ENCODE measurements at regions not wholly inside any gene's neighbourhood (a gene's known extent, or its start where the extent isn't known, plus 50 kb on each side); places are given as distances from the start of the nearest gene placed in this dataset.

DNA sequence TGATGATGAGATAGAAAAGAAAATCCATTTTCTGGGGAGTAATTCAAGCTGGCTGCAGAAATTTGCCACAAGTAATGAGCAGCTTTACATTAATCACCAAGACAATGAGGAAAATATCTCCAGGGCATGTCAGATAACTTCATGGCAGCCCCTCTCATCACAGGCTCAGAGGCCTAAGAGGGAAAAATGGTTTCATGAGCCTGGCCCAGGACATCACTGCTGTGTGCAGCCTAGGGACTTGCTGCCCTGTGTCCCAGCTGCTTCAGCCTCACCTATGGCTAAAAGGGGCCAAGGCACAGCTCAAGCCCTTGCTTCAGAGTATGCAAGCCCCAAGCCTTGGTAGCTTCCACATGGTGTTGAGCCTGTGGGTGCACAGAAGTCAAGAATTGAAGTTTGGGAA lies 161.7 kb downstream of the OPA1 start:
- H3K9me3 ChIP-seq (ENCODE audit: control insufficient read depth, low read length), result no peaks in the 10 kb centered on the region
- H3K4me1 ChIP-seq (ENCODE audit: control insufficient read depth, insufficient read depth, low read length), result no peaks in the 10 kb centered on the region
- H3K36me3 ChIP-seq (ENCODE audit: control insufficient read depth, insufficient read depth, low read length), result no peaks in the 10 kb centered on the region
- no peak overlapping the region for H3K4me3 ChIP-seq (ENCODE audit: low read length)
- H3K27me3 ChIP-seq (ENCODE audit: control insufficient read depth, insufficient read depth, low read length), result no peaks in the 10 kb centered on the region
- no peak overlapping the region for H3K9ac ChIP-seq (ENCODE audit: low read length)

DNA sequence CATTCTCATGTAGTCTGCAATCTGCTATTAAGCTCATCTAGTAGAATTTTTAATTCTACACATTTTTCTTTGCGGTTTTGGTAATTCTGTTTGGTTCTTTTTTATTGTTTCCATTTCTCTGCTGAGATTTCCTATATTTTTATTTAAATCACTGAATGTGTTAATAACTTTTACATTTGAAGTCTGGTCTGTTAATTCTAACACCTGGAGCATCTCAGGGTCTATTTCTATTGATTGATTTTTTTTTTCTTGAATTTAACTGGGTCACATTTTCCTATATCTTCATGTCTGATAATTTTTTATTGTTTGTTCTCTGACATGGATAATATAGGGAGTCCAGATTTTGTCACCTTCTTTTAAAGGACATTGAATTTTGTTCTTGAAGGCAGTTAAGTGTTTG lies 163.5 kb downstream of the OPA1 start:
- Histone ChIP-seq H3K27me3 (ENCODE audit: control insufficient read depth, insufficient read depth, low read length) (no peaks in the 10 kb centered on the region), H3K4me3 (ENCODE audit: low read length) (no peak overlapping the region), H3K36me3 (ENCODE audit: control insufficient read depth, insufficient read depth, low read length) (no peaks in the 10 kb centered on the region), H3K4me1 (ENCODE audit: control insufficient read depth, insufficient read depth, low read length) (no peaks in the 10 kb centered on the region), H3K9me3 (ENCODE audit: control insufficient read depth, low read length) (no peaks in the 10 kb centered on the region), H3K9ac (ENCODE audit: low read length) (no peak overlapping the region)

DNA sequence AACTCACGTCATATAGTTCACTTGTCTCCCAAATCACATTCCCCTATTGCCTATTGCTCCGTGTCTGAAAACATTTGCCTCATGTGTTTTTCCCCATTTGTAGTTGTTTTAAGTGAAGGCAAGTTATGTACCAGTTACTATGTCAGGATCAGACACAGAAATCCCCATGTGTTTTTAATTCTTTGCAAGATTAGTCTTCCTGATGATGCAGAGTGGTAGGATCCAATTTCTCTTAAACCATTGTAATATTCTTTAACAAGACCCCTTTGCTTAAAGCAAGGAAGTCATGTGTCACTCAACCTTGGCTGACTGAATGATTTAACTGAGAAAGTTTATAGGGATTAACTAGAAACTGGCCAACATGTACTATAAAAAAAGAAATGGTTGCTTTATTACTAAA lies 164.4 kb downstream of the OPA1 start:
- H3K36me3 ChIP-seq (ENCODE audit: control insufficient read depth, insufficient read depth, low read length), result no peaks in the 10 kb centered on the region
- no peaks in the 10 kb centered on the region for H3K27me3 ChIP-seq (ENCODE audit: control insufficient read depth, insufficient read depth, low read length)
- H3K9me3 ChIP-seq (ENCODE audit: control insufficient read depth, low read length), result no peaks in the 10 kb centered on the region
- no peak overlapping the region for H3K9ac ChIP-seq (ENCODE audit: low read length)
- H3K4me3 ChIP-seq (ENCODE audit: low read length), result no peak overlapping the region
- H3K4me1 ChIP-seq (ENCODE audit: control insufficient read depth, insufficient read depth, low read length), result no peaks in the 10 kb centered on the region

DNA sequence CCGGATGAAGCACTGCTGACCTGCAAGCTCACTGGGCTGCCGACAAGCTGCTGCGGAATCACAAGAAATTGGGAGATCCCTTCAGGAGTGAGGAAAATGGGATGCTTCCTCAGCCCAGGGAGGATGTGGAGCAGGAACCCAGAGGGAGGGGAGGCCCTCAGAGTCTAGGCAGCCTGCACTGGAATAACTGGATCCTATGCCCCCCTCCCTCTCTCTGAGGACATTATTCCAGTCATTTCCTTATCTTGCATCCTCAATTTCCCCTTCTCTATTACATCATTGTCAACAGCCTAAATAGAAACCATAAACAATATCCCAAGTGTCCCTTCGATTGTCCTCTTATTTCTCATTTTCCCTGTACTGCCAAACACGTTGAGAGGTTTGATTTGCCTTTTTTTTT lies 169.0 kb downstream of the OPA1 start:
- no peaks in the 10 kb centered on the region for H3K9me3 ChIP-seq (ENCODE audit: control insufficient read depth, low read length)
- H3K36me3 ChIP-seq (ENCODE audit: control insufficient read depth, insufficient read depth, low read length), result no peaks in the 10 kb centered on the region
- H3K4me1 ChIP-seq (ENCODE audit: control insufficient read depth, insufficient read depth, low read length), result no peaks in the 10 kb centered on the region
- H3K4me3 ChIP-seq (ENCODE audit: low read length), result no peak overlapping the region
- H3K9ac ChIP-seq (ENCODE audit: low read length), result no peak overlapping the region
- no peaks in the 10 kb centered on the region for H3K27me3 ChIP-seq (ENCODE audit: control insufficient read depth, insufficient read depth, low read length)

DNA sequence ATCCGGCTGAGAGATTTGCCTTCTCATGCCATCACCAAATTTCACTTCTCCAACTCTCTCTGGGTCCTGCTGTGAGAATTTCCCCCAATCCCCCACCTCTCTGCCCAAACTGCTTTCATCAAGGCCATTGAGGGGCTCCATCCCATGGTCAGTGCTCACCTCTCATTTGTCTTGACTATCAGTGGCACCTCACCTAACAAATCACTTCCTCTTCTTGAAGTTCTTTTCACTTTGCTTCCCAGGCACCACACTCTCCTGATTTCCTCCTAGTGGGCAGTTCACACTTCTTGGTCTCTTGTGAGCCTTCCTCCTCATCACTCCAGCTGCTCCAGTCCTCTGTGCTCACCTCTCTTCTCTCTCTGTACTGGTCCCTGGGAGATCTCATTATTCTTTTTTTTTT lies 169.6 kb downstream of the OPA1 start:
- no peak overlapping the region for H3K4me3 ChIP-seq (ENCODE audit: low read length)
- H3K4me1 ChIP-seq (ENCODE audit: control insufficient read depth, insufficient read depth, low read length), result no peaks in the 10 kb centered on the region
- no peaks in the 10 kb centered on the region for H3K9me3 ChIP-seq (ENCODE audit: control insufficient read depth, low read length)
- no peaks in the 10 kb centered on the region for H3K27me3 ChIP-seq (ENCODE audit: control insufficient read depth, insufficient read depth, low read length)
- H3K36me3 ChIP-seq (ENCODE audit: control insufficient read depth, insufficient read depth, low read length), result no peaks in the 10 kb centered on the region
- no peak overlapping the region for H3K9ac ChIP-seq (ENCODE audit: low read length)

DNA sequence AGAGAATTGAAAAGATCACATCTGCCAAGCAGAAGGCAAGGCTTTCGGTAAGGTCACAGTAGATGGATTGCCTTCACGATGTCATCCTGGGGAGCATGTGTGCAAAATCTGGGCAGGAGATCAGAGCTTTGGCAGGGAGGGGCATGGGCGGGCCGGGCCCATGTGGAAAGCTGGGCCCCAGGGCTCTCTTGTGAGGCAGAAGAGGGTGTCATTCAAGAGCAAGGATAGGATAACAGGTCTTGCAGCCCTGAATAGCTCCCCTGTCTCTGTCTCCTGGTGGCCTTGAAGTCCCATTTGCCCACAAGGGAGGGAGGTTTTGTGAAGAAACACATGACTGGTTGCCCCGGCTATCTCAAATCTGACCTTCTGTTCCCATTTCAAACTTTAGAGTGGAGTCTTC lies 172.0 kb downstream of the OPA1 start:
- no peaks in the 10 kb centered on the region for H3K36me3 ChIP-seq (ENCODE audit: control insufficient read depth, insufficient read depth, low read length)
- H3K27me3 ChIP-seq (ENCODE audit: control insufficient read depth, insufficient read depth, low read length), result no peaks in the 10 kb centered on the region
- no peak overlapping the region for H3K4me3 ChIP-seq (ENCODE audit: low read length)
- H3K9me3 ChIP-seq (ENCODE audit: control insufficient read depth, low read length), result no peaks in the 10 kb centered on the region
- H3K4me1 ChIP-seq (ENCODE audit: control insufficient read depth, insufficient read depth, low read length), result no peaks in the 10 kb centered on the region
- H3K9ac ChIP-seq (ENCODE audit: low read length), result no peak overlapping the region

DNA sequence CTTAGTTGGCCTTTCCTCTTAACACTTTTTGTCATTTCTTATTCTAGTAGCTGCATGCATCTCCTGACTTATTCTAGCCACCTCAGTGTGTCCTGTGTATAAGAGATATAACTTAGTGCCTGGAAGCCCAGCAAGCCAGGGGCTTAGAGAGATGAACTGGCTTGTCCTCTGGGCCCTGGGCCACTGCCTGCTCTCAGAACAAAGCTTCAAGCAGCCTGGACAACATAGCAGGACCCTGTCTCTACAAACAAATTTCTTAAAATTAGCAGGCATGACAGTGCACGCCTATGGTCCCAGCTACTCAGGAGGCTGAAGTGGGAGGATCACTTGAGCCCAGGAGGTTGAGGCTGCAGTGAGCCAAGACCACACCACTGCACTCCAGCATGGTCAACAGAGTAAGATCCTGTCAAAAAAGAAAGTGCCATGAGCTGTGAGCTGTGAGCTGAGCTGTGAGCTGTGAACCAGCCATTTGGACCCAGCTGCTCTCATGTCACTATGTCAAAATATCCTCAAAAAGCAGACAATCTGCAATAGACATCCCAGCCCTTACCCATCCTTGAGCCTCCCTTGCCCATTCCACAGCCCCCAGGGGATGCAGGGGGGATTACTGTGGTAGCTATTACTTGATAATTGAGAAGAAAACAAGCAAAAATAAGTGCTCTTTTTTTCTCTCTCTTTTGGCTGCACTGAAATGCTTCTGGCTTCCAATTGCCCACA lies 174.5 kb downstream of the OPA1 start:
- Histone ChIP-seq H3K4me3 (ENCODE audit: low read length) (no peak overlapping the region), H3K9me3 (ENCODE audit: control insufficient read depth, low read length) (no peaks in the 10 kb centered on the region), H3K9ac (ENCODE audit: low read length) (no peak overlapping the region), H3K27me3 (ENCODE audit: control insufficient read depth, insufficient read depth, low read length) (no peaks in the 10 kb centered on the region), H3K36me3 (ENCODE audit: control insufficient read depth, insufficient read depth, low read length) (no peaks in the 10 kb centered on the region), H3K4me1 (ENCODE audit: control insufficient read depth, insufficient read depth, low read length) (no peaks in the 10 kb centered on the region)

DNA sequence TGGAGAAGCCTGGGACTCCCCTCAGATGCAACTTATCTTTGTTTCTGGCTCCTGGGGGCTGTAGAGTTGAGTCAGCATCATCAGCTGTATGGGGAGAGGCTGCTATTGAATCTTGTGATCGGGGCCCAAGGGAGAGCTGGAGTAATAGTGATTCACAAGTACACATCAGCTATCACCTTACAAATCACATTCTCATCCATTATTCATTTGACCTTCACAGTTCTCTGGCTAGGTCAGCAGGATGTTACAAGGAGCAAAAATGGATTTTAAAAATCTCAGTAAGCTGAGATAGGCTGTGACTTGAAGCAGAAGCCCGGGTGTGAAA lies 175.0 kb downstream of the OPA1 start:
- Histone ChIP-seq H3K4me1 (ENCODE audit: control insufficient read depth, insufficient read depth, low read length) (no peaks in the 10 kb centered on the region), H3K27me3 (ENCODE audit: control insufficient read depth, insufficient read depth, low read length) (no peaks in the 10 kb centered on the region), H3K9me3 (ENCODE audit: control insufficient read depth, low read length) (no peaks in the 10 kb centered on the region), H3K4me3 (ENCODE audit: low read length) (no peak overlapping the region), H3K36me3 (ENCODE audit: control insufficient read depth, insufficient read depth, low read length) (no peaks in the 10 kb centered on the region), H3K9ac (ENCODE audit: low read length) (no peak overlapping the region)

DNA sequence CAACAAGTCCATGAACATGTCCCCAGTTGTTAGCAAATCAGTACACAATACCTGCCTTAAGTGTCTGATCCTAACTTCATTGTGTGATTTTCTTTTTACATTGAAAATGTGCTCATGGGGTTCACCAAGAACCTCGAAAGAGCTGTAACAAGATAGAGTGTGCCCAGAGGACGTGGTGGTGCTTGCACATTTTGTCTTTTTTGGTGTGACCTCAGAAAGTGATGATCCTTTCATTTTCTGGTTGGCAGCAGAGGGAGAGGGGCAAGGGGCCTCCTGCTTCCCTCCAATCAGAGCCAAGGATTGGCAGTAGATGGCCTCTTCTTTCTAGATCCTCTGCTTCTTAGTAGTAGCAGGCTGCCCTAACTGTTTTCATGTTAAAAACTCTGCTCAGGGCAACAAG lies 176.4 kb downstream of the OPA1 start:
- Histone ChIP-seq H3K4me3 (ENCODE audit: low read length) (no peak overlapping the region), H3K27me3 (ENCODE audit: control insufficient read depth, insufficient read depth, low read length) (no peaks in the 10 kb centered on the region), H3K9ac (ENCODE audit: low read length) (no peak overlapping the region), H3K36me3 (ENCODE audit: control insufficient read depth, insufficient read depth, low read length) (no peaks in the 10 kb centered on the region), H3K9me3 (ENCODE audit: control insufficient read depth, low read length) (no peaks in the 10 kb centered on the region), H3K4me1 (ENCODE audit: control insufficient read depth, insufficient read depth, low read length) (no peaks in the 10 kb centered on the region)

DNA sequence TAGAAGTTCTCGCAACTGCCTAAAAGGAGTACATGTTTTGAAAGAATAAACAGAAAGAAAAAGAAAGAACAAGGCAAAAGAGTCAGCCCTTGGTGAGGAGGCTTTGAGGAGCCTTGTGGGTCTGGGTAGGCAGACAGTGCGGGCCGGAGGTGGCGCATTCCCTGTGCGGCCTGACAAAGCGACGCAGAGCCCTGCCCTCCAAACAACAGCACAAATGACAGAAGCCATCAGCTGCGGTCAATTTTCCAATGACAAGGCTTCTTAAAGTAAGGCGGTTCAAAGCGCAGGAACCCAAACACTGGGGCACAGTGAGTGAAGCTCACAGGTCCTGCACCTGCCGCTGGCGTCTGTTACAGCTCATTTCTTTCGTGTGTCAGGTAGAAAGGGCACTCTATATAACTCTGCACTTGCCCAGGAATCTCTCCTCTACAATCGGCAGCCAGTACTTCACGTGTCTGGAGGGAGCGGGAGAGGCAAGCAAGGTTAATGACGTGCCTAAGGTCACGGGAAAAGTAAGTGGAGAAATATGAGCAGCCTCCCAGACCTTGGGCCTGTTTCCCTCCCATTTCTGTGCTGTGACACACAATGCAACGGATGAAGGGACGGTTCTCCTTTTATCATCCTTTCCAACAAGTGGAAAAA lies 178.1 kb downstream of the OPA1 start:
- Histone ChIP-seq H3K9me3 (ENCODE audit: control insufficient read depth, low read length) (no peaks in the 10 kb centered on the region), H3K4me3 (ENCODE audit: low read length) (no peak overlapping the region), H3K9ac (ENCODE audit: low read length) (no peak overlapping the region), H3K4me1 (ENCODE audit: control insufficient read depth, insufficient read depth, low read length) (no peaks in the 10 kb centered on the region), H3K27me3 (ENCODE audit: control insufficient read depth, insufficient read depth, low read length) (no peaks in the 10 kb centered on the region), H3K36me3 (ENCODE audit: control insufficient read depth, insufficient read depth, low read length) (no peaks in the 10 kb centered on the region)

DNA sequence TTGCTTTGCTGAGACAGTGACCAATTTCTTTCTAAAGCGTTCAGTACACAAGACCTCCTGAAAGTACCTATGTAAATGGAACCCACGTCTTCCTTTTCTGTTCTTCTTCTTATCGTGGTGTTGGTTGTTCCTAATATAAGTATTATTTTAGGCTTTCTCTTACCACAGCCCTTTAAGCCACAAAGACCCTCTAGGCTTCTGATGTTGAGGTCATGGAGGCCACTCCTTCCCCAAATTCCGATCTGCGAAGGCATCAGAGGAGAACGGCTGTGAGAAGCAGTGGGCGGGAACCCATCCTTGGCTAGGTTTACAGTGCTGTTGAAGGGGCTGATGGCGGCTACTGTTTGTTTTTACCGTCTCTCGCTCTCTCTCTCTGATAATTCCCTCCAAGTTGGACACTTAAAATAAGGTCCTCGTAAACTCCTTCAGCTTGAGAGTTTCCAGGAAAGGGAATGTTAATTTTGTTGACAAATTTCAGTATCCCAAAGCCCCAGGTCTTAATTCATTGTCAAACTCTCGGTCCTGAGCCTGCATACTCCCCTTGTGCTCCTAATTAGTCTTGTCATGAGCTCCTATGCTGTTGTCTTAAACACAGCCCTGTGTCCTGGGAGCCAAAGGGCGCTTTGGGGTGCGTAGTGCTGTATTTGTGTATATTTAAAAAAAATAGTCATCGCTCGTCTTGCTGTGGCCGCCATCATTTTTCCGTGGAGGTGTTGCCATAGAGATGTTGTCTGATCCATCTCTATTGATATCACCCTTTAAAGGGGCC lies 178.8 kb downstream of the OPA1 start:
- Histone ChIP-seq H3K4me1 (ENCODE audit: control insufficient read depth, insufficient read depth, low read length) (no peaks in the 10 kb centered on the region), H3K4me3 (ENCODE audit: low read length) (no peak overlapping the region), H3K27me3 (ENCODE audit: control insufficient read depth, insufficient read depth, low read length) (no peaks in the 10 kb centered on the region), H3K9me3 (ENCODE audit: control insufficient read depth, low read length) (no peaks in the 10 kb centered on the region), H3K9ac (ENCODE audit: low read length) (no peak overlapping the region), H3K36me3 (ENCODE audit: control insufficient read depth, insufficient read depth, low read length) (no peaks in the 10 kb centered on the region)

DNA sequence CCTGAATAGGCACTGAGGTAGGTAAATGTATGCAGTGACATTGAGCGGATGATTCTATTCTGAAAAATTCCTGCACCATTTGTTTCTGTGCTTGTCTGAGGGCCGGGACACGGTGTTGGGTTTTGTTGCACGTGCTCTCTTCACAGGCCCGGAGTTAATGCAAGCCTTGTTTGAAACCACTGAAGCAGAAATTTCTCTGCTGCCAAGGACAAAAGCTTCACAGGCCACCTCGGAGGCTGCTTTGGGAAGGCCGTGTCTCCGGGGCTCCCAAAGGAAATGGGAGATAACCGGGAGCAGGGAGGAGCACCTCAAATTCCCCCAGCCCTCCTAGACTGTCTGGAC lies 179.4 kb downstream of the OPA1 start:
- no peak overlapping the region for H3K4me3 ChIP-seq (ENCODE audit: low read length)
- no peak overlapping the region for H3K9ac ChIP-seq (ENCODE audit: low read length)
- no peaks in the 10 kb centered on the region for H3K9me3 ChIP-seq (ENCODE audit: control insufficient read depth, low read length)
- H3K27me3 ChIP-seq (ENCODE audit: control insufficient read depth, insufficient read depth, low read length), result no peaks in the 10 kb centered on the region
- no peaks in the 10 kb centered on the region for H3K36me3 ChIP-seq (ENCODE audit: control insufficient read depth, insufficient read depth, low read length)
- H3K4me1 ChIP-seq (ENCODE audit: control insufficient read depth, insufficient read depth, low read length), result no peaks in the 10 kb centered on the region
